ENCODE measurements at regions not wholly inside any gene's neighbourhood (a gene's known extent, or its start where the extent isn't known, plus 50 kb on each side); places are given as distances from the start of the nearest gene placed in this dataset.

- no peak for DNase-seq (ENCODE audit: low spot score)
- intact Hi-C loops (cut with micrococcal nuclease), result no loop called here
- H3K36me3 Mint-ChIP-seq (ENCODE audit: low read depth), result no peaks in the 10 kb centered on the region
- no peaks in the 10 kb centered on the region for H3K4me1 Mint-ChIP-seq (ENCODE audit: low read depth)
- H3K27ac Mint-ChIP-seq, result no peak overlapping the region
- H3K4me3 Mint-ChIP-seq (ENCODE audit: low read depth), result no peak overlapping the region
- no peaks in the 10 kb centered on the region for H3K27me3 Mint-ChIP-seq (ENCODE audit: low read depth)
- no peaks in the 10 kb centered on the region for H3K9me3 Mint-ChIP-seq
Measured at GRCh38 chr2:118635891-118636290, 211.6 kb downstream of the EN1 start.

DNA sequence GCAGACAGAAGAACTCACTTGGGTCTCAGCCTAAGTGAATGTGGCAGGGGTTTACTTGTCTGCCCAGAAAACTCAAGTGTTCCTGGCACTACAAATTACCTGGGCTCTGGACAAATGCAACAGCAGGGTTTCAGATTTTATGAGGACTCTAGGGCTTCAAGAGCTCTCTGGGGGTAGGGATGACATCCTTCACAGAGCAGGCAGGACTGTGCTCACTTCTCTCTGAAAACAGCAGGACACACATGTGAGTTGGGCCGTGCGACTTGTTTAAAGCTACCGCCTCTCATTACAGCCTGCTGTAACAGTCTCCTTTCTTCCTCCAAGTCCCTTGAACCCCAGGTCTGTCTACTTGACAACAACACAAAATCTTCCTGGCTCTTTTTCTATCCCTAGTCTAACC is 212.6 kb downstream of the EN1 start:
- Mint-ChIP-seq H3K27ac (no peak overlapping the region), H3K27me3 (ENCODE audit: low read depth) (no peaks in the 10 kb centered on the region), H3K4me1 (ENCODE audit: low read depth) (no peaks in the 10 kb centered on the region), H3K36me3 (ENCODE audit: low read depth) (no peaks in the 10 kb centered on the region), H3K4me3 (ENCODE audit: low read depth) (no peak overlapping the region), H3K9me3 (no peaks in the 10 kb centered on the region)
- intact Hi-C loops (cut with micrococcal nuclease), result no loop called here
- no peak for DNase-seq (ENCODE audit: low spot score)

DNA sequence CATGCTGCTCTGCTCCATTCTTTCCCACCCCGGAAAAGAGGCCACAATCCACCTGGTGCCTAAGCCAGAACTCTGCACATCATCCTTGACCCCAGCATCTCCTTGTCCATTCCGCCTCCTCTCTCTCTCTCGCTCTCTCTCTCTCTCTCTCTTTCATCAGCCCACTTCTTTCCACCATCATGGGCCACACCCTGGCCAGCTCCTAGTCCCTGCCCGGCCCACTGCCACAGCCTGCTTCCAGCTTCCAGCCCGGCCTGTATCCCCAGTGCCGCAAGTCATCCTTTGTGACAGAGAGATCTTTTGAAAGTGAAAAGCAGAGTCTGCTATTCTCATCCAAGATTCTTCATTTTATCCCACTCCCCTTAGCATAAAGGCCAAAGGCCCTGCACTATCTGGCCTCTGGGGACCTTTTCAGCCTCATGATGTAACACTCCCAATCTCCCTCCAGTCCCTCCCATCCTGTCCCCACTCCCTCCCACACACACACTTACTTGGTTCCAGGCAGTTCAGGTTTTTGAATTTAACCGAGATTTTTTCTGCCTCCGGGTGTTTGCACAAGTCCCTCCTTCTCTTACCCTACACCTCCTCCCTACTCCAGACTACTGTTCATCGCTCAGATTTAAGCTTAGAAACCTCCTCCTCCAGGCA is 214.0 kb downstream of the EN1 start:
- no peaks in the 10 kb centered on the region for H3K36me3 Mint-ChIP-seq (ENCODE audit: low read depth)
- H3K4me3 Mint-ChIP-seq (ENCODE audit: low read depth), result no peak overlapping the region
- no peak overlapping the region for H3K27ac Mint-ChIP-seq
- DNase-seq (ENCODE audit: low spot score), result no peak
- no peaks in the 10 kb centered on the region for H3K9me3 Mint-ChIP-seq
- no peaks in the 10 kb centered on the region for H3K27me3 Mint-ChIP-seq (ENCODE audit: low read depth)
- H3K4me1 Mint-ChIP-seq (ENCODE audit: low read depth), result no peaks in the 10 kb centered on the region
- intact Hi-C loops (cut with micrococcal nuclease), result no loop called here

DNA sequence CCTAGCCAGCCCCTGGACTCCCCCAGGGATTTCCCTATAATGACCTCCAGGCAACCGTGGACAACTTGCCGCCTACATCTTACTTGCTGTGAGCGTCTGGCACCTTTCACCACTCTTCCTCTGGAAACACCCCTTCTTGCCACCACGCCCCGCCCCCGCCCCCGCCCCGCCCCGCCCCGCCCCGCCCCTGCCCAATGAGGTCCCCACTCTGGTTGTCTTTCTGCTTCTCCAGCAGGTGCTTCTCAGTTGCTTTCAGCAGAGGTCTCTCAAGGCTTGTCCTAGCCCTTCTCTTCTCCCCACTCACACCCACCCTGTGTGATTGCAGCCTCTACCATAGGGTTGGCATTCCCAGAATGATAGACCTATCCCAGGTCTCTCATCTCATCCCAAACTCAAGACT is 214.5 kb downstream of the EN1 start:
- Mint-ChIP-seq H3K9me3 (no peaks in the 10 kb centered on the region), H3K4me3 (ENCODE audit: low read depth) (no peak overlapping the region), H3K4me1 (ENCODE audit: low read depth) (no peaks in the 10 kb centered on the region), H3K36me3 (ENCODE audit: low read depth) (no peaks in the 10 kb centered on the region), H3K27ac (no peak overlapping the region), H3K27me3 (ENCODE audit: low read depth) (no peaks in the 10 kb centered on the region)
- intact Hi-C loops (cut with micrococcal nuclease), result no loop called here
- no peak for DNase-seq (ENCODE audit: low spot score)

GRCh38 chr2:118627156-118627555 is 220.3 kb downstream of the EN1 start:
- H3K27ac Mint-ChIP-seq, result no peak overlapping the region
- no peaks in the 10 kb centered on the region for H3K36me3 Mint-ChIP-seq (ENCODE audit: low read depth)
- H3K27me3 Mint-ChIP-seq (ENCODE audit: low read depth), result peaks cover 2% of the 10 kb centered on the region
- intact Hi-C loops (cut with micrococcal nuclease), result no loop called here
- no peaks in the 10 kb centered on the region for H3K9me3 Mint-ChIP-seq
- H3K4me1 Mint-ChIP-seq (ENCODE audit: low read depth), result no peaks in the 10 kb centered on the region
- DNase-seq (ENCODE audit: low spot score), result no peak
- H3K4me3 Mint-ChIP-seq (ENCODE audit: low read depth), result no peak overlapping the region

- no peaks in the 10 kb centered on the region for H3K9me3 Mint-ChIP-seq
- H3K36me3 Mint-ChIP-seq (ENCODE audit: low read depth), result no peaks in the 10 kb centered on the region
- peaks cover 2% of the 10 kb centered on the region for H3K27me3 Mint-ChIP-seq (ENCODE audit: low read depth)
- H3K4me1 Mint-ChIP-seq (ENCODE audit: low read depth), result no peaks in the 10 kb centered on the region
- H3K4me3 Mint-ChIP-seq (ENCODE audit: low read depth), result no peak overlapping the region
- no peak for DNase-seq (ENCODE audit: low spot score)
- intact Hi-C loops (cut with micrococcal nuclease), result no loop called here
- no peak overlapping the region for H3K27ac Mint-ChIP-seq
Measured at GRCh38 chr2:118622913-118623312, 224.5 kb downstream of the EN1 start.

GRCh38 chr2:118622108-118622507 is 225.3 kb downstream of the EN1 start:
- H3K9me3 Mint-ChIP-seq, result no peaks in the 10 kb centered on the region
- H3K4me3 Mint-ChIP-seq (ENCODE audit: low read depth), result no peak overlapping the region
- intact Hi-C loops (cut with micrococcal nuclease), result no loop called here
- DNase-seq (ENCODE audit: low spot score), result no peak
- H3K4me1 Mint-ChIP-seq (ENCODE audit: low read depth), result no peaks in the 10 kb centered on the region
- peaks cover 2% of the 10 kb centered on the region for H3K27me3 Mint-ChIP-seq (ENCODE audit: low read depth)
- no peaks in the 10 kb centered on the region for H3K36me3 Mint-ChIP-seq (ENCODE audit: low read depth)
- H3K27ac Mint-ChIP-seq, result no peak overlapping the region

GRCh38 chr2:118618279-118618678 is 229.2 kb downstream of the EN1 start:
- Mint-ChIP-seq H3K27ac (no peak overlapping the region), H3K36me3 (ENCODE audit: low read depth) (no peaks in the 10 kb centered on the region), H3K9me3 (no peaks in the 10 kb centered on the region), H3K4me1 (ENCODE audit: low read depth) (no peaks in the 10 kb centered on the region), H3K4me3 (ENCODE audit: low read depth) (no peak overlapping the region), H3K27me3 (ENCODE audit: low read depth) (no peaks in the 10 kb centered on the region)
- DNase-seq (ENCODE audit: low spot score), result no peak
- intact Hi-C loops (cut with micrococcal nuclease), result no loop called here

- Mint-ChIP-seq H3K27ac (no peak overlapping the region), H3K36me3 (ENCODE audit: low read depth) (no peaks in the 10 kb centered on the region), H3K9me3 (no peaks in the 10 kb centered on the region), H3K4me1 (ENCODE audit: low read depth) (no peaks in the 10 kb centered on the region), H3K27me3 (ENCODE audit: low read depth) (no peaks in the 10 kb centered on the region), H3K4me3 (ENCODE audit: low read depth) (no peak overlapping the region)
- intact Hi-C loops (cut with micrococcal nuclease), result no loop called here
- DNase-seq (ENCODE audit: low spot score), result no peak
Measured at GRCh38 chr2:118616432-118616831, 231.0 kb downstream of the EN1 start.

- no peaks in the 10 kb centered on the region for H3K4me1 Mint-ChIP-seq (ENCODE audit: low read depth)
- intact Hi-C loops (cut with micrococcal nuclease), result no loop called here
- H3K9me3 Mint-ChIP-seq, result no peaks in the 10 kb centered on the region
- DNase-seq (ENCODE audit: low spot score), result no peak
- no peaks in the 10 kb centered on the region for H3K27me3 Mint-ChIP-seq (ENCODE audit: low read depth)
- no peak overlapping the region for H3K27ac Mint-ChIP-seq
- H3K36me3 Mint-ChIP-seq (ENCODE audit: low read depth), result no peaks in the 10 kb centered on the region
- H3K4me3 Mint-ChIP-seq (ENCODE audit: low read depth), result no peak overlapping the region
Measured at GRCh38 chr2:118614841-118615271, 232.6 kb downstream of the EN1 start.

- H3K4me1 Mint-ChIP-seq (ENCODE audit: low read depth), result no peaks in the 10 kb centered on the region
- intact Hi-C loops (cut with micrococcal nuclease), result no loop called here
- no peak overlapping the region for H3K4me3 Mint-ChIP-seq (ENCODE audit: low read depth)
- no peaks in the 10 kb centered on the region for H3K9me3 Mint-ChIP-seq
- H3K36me3 Mint-ChIP-seq (ENCODE audit: low read depth), result no peaks in the 10 kb centered on the region
- H3K27me3 Mint-ChIP-seq (ENCODE audit: low read depth), result no peaks in the 10 kb centered on the region
- no peak overlapping the region for H3K27ac Mint-ChIP-seq
- DNase-seq (ENCODE audit: low spot score), result no peak
Measured at GRCh38 chr2:118613737-118614136, 233.7 kb downstream of the EN1 start.

- no peaks in the 10 kb centered on the region for H3K9me3 Mint-ChIP-seq
- H3K36me3 Mint-ChIP-seq (ENCODE audit: low read depth), result no peaks in the 10 kb centered on the region
- intact Hi-C loops (cut with micrococcal nuclease), result no loop called here
- H3K27me3 Mint-ChIP-seq (ENCODE audit: low read depth), result no peaks in the 10 kb centered on the region
- no peak for DNase-seq (ENCODE audit: low spot score)
- no peak overlapping the region for H3K4me3 Mint-ChIP-seq (ENCODE audit: low read depth)
- H3K4me1 Mint-ChIP-seq (ENCODE audit: low read depth), result no peaks in the 10 kb centered on the region
- no peak overlapping the region for H3K27ac Mint-ChIP-seq
Measured at GRCh38 chr2:118611691-118612090, 235.8 kb downstream of the EN1 start.

- Mint-ChIP-seq H3K4me1 (ENCODE audit: low read depth) (no peaks in the 10 kb centered on the region), H3K9me3 (no peaks in the 10 kb centered on the region), H3K27ac (no peak overlapping the region), H3K27me3 (ENCODE audit: low read depth) (no peaks in the 10 kb centered on the region), H3K4me3 (ENCODE audit: low read depth) (no peak overlapping the region), H3K36me3 (ENCODE audit: low read depth) (no peaks in the 10 kb centered on the region)
- intact Hi-C loops (cut with micrococcal nuclease), result no loop called here
- no peak for DNase-seq (ENCODE audit: low spot score)
Measured at GRCh38 chr2:118609138-118609537, 238.3 kb downstream of the EN1 start.

DNA sequence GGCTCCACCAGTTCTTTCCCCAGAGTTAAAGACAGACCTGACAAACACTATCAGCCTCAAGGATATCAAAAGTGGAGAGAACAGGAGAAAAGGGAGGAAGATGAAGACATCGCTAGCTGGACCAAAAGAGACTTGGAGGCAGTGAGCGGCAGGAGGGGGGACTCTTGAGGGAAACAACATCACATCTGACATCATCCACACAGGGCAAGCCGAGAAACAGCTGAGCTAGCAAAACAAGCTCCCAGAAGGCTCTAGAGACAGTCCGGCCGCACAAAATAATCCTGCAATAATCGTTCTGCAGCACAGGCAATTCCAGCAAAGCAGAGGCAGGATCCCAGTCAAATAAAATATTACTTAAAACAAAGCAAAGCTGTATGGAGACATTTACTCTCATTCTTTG is 239.8 kb downstream of the EN1 start:
- no peaks in the 10 kb centered on the region for H3K4me1 Mint-ChIP-seq (ENCODE audit: low read depth)
- H3K27ac Mint-ChIP-seq, result no peak overlapping the region
- intact Hi-C loops (cut with micrococcal nuclease), result no loop called here

More for the DNA sequence above, 239.8 kb downstream of the EN1 start:
- no peaks in the 10 kb centered on the region for H3K9me3 Mint-ChIP-seq
- no peaks in the 10 kb centered on the region for H3K27me3 Mint-ChIP-seq (ENCODE audit: low read depth)
- H3K36me3 Mint-ChIP-seq (ENCODE audit: low read depth), result no peaks in the 10 kb centered on the region
- no peak for DNase-seq (ENCODE audit: low spot score)
- no peak overlapping the region for H3K4me3 Mint-ChIP-seq (ENCODE audit: low read depth)
